Midbrain (tissue), 1 donor: ENCODE measurements at regions not wholly inside any gene's neighbourhood (a gene's known extent, or its start where the extent isn't known, plus 50 kb on each side); places are given as distances from the start of the nearest gene placed in this dataset.

Experiments
- DNase-seq: peaks from one replicate; lab custom pipeline; 2025; lab: John Stamatoyannopoulos, UW

DNA sequence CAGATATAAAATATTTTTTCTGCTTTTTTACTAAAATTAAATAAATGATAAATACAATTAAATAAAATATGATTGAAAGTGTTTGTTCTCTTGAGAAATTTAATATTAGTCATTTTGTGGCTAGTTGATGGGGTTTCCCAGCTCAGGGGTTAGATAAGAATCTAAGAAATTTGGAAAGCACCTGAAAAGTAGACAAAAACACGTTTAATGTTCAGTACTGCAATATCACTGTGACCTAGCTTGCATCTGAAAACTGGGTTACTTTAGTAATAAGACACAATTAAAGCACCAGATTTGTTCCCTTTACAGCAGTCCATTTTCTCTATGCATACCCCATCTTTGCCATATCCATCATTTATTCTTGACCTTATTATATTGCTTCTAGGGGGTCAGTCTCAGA is 1454.8 kb upstream of the SPRY2 start:
- no peak for DNase-seq

DNA sequence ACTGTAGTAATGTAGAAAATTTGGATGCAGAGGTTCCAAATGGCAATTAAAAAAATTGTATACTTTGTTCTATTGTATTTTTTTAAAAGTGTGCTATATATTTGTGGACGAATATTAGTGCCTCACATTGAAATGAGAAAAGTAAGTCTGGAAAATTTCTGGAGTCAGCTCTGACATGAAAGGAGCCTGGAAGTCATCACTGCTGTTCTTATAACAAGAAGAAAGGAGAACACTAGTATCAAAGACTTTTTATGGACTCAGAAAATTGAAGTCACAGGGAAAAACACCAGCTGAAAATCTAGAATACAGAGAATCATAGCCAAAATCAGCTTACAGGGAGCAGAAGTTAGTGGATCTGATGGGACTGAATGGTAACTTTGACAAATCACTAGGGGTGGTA is 1450.7 kb upstream of the SPRY2 start:
- DNase-seq, result no peak

DNA sequence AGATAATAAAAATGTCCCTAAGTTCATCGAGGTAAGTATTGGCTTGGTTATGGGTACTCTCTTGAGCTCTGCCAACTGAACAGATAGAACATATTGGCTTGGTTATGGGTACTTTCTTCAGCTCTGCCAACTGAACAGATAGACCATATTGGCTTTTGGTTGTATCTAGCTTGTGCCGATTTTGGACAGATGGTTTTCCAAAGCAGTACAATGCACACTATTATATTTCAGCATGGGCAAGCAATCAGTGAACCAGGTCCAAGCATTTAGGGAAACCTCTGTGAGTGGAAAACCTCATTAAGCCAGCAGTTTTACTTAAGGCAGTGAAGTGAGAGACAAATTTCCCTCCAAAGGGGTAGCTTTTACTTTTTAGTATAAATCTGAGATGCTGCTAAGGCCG is 1440.5 kb upstream of the SPRY2 start:
- DNase-seq, result no peak

DNA sequence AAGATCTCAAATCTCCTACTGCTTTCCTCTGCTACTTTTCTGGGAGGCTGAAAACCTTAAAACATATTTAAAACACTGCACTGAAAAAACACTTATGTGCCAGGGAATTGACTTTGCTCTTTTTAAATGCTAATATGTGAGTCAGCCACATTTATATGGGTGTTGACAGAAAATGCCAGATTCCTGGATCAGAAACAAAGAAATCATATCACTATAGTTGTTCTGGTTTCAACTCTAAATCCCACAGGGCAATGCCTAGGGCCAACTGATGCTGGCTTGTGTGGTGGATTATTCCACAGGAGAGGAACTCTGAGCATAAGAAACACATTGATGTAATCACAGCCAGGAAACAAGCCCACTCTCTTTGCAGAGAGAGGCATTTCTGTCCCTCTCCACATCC is 1439.0 kb upstream of the SPRY2 start:
- DNase-seq, result no peak

DNA sequence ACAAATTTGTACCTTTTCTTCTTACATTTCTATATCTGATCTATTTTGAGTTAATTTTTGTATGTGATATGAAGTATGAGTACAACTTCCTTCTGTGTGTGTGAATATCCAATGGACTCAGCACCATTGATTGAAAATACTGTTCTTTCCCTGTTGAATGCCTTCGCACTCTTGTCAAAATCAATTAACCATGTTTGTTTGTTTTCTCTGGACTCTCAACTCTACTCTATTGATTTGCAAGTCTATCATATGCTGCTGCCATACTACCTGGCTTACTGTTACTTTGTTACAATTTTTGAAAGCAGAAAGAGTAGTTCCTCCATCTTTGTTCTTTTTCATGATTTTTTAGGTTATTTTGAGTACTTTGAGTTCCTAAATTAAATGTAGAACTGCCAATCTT is 1437.4 kb upstream of the SPRY2 start:
- DNase-seq, result no peak

DNA sequence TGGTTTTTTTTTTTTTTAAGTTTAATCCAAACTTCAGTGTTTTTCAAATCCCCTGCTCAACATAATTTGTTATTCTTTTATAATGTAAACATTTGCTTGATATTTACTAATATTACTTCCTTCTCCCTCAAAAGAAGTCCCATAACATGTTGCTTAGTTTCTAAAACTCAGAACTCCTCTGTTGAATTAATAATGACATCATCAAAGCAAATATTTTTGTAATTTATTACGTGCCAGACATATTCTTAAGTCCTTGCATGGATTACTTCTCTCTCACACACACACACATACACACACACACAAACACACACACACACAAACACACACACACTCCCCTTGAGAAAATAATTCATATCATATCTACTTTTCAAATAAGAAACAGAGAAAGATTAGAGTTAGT is 1432.3 kb upstream of the SPRY2 start:
- DNase-seq, result no peak

DNA sequence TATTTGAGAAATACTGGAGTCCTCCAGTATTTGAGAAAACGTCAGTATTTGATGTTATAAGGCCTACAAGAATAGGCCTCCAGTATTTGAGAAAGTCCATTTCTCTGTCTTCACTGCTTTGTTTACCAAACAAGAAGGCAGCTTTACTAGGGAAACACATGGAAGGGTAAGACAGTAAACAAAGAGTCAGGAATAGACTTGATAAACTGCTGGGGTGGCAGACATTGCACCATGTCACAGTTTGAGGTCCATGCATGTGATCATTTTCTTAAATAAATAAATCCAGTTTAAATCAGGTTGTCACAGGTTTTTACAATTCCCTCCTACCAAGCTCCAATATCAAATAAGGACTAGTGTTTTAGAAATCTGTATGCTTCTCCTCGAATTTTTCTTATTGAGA is 1431.0 kb upstream of the SPRY2 start:
- no peak for DNase-seq

DNA sequence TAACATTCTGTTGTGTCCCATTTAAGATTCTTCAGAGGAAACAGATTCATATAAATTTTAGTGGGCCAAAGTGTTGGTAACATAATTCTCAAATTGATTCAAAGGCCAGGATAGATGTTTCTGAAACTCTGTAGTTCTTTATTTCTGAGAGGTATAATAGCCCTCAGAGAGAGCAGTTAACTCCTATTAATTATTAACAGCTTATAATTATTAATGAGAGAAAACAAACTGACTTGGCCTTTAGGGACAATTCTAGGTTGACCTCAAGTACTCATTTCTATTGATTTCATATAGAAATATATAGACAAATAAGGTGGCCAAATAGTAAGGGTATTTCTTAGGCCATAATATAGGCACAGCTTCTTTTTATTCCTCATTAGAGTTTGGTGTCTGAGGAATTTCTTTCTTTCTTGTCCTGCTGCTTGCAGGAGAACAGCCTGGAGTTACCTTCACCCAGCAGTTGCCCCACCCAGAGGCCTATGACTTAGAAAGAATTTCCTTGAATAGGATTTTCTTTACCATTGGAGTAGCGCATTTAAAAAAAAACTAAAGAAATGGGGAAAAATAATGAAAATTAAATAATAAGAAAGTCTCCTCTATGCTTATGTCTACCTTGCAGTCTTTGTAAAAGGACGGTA is 1430.1 kb upstream of the SPRY2 start:
- no peak for DNase-seq

DNA sequence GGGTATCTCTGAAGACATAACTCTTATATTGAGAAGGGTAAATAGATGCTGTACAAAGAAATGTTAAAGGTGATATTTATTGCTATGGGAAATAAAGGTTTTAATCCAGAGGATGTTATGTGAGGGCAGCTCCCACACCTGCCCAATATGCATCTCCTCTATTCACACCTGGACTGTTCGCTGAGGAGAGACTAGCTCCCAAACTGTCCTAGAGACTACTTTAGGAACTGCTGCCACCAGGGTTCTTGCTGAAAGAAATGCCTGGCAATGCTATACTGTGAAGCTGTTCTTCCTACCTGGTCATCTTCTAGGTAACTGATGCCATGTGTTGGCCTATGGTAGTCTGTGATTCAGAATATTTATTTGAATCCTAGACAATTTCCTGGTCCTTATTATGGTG is 1421.5 kb upstream of the SPRY2 start:
- DNase-seq, result no peak

DNA sequence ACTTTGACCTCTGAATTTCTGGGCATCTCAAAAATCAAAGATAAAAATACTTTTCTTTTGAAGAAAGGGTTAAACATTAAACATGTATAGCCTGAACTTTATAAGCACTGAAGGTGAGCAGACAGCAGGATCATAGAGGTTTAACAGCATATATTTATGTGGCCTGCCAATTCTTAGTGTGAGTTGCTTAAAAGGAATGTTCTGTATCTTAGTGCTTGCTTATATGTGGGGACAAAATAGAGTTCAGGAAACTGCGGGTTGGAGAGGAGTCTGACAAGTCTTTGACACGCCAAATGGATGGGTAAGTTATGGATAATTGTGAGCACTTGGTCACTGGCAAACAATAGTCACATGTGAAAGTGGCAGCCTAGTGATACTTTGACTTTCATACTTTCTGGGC is 1419.4 kb upstream of the SPRY2 start:
- DNase-seq, result no peak

DNA sequence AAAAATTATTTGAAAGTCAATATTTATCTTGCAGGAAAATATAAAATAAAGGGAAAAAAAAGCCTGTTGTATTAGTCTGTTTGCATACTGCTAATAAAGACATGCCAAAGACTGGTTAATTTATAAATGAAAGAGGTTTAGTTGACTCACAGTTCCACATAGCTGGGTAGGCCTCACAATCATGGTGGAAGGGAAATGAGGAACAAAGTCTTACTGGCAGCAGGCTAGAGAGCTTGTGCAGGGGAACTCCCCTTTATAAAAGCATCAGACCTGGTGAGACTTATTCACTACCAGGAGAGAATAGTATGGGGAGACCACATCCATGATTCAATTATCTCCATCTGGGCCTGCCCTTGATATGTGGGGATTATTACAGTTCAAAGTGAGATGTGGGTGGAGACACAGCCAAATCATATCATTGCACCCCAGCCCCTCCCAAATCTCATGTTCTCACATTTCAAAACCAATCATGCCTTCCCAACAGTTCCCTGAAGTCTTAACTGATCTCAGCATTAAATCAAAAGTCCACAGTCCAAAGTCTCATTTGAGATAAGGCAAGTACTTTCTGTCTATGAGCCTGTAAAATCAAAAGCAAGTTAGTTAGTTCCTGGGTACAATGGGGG is 1416.5 kb upstream of the SPRY2 start:
- DNase-seq, result no peak

DNA sequence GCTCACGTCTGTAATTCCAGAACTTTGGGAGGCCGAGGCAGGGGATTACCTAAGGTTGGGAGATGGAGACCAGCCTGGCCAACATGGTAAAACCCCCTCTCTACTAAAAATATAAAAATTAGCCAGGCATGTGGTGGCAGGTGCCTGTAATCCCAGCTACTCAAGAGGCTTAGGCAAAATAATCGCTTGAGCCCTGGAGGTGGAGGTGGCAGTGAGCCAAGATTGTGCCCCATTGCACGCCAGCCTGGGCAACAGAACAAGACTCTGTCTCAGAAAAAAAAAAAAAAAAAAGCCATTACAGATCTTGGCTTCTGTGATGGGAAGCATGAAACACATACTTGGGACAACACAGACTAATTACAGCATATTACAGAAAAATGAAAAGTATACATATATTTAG is 1404.5 kb upstream of the SPRY2 start:
- no peak for DNase-seq

DNA sequence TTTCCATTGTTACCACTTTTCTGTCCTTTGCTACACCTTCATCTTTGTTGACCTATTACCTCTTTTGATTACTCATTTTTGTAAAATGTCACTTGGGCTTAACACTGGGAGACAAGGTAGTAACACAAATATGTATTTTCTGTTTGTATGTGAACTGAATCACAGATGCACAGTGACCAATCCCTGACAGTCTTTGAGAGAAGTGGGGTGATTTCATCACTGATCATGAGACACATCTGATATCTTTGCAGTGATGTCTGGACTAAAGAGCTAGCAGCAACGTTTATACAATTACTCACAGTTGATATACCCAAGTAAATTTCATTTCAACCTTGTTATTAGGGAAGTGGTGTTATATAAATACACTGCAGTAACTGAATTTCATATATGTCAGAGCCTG is 1397.4 kb upstream of the SPRY2 start:
- DNase-seq, result no peak

DNA sequence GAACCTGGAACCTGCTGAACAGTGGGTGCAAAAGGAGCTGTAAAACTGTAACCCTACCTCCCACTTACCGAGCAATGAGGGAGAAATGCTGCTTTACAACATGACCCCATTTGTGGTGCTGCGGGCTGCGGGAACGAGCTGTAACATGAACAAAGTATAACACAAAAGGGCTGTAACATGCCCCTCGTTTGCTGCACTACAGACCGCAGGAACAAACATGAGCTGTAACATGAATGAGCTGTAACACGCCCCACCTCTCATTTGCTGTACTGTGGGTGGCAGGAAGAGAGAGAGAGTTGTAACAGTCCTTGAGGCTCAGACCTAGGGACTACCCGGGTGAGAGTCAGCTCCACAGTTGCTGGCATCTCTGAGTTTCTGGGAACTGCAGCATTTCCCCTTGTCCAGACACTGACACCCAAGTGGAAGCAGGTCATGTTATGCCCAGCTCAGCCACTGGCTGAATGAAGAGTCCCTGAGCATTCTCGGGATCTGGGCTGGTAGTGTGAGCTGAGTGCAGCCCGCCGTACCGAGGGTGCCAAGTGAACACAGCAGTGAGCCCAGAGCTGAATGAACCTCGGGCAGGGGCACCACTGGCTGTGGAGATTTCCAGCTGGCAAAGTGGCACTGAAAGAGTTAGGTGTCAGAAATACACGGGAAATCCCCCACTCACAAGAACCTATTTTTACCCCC is 1385.3 kb upstream of the SPRY2 start:
- DNase-seq, result no peak

DNA sequence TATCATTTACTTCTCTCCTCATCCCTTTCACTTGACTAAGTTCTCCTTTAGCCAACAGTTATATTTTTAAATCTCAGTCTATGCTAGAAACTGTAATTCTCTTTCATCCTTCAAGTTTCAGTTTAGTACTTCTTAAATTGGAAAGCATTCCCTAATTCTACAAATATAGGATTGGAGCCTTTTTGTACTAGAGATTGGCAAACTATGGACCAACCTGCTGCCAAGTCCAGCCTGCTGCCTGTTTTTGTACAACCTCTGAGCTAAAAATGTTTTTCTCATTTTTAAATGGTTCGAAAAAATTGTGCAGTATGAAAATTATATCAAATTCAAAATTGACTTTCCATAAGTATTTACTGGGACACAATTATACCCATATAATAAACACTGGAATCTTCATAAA is 1381.5 kb upstream of the SPRY2 start:
- no peak for DNase-seq

DNA sequence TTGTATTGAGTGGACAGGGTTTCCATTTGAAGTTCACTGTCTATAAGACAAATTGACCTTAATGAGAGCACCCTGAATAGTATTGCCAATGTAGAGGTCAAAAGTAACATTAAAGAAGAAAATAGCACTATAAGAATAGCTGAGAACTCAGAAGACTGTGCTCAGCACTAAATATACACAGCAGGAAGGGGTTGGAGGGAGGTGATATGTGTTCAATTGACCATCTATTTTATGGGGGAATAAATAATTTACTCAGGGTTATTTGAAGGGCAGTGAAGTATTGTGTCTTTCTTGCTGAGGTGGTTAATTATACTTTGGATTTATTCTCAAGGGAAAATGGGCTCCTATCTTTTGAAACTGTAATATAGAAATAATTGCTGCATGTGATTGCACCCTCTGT is 1380.5 kb upstream of the SPRY2 start:
- DNase-seq, result no peak

DNA sequence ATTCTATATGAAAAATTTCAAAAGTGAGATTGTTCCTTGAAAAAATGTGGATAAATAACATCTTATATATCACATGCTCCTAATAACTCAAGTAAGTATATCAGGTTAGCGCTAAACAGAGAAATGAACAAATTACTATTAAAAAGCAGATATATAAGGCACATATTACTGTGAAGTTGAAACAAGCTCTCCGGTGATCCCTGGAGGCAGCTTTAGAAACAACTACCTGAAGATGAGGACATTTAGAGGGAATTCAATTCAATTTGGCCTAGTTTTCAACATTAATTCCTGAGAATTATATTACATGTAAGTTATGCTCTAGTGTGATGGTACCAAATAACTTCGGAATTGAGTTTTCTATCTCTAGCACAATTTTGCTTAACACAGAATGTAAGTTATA is 1373.6 kb upstream of the SPRY2 start:
- no peak for DNase-seq

DNA sequence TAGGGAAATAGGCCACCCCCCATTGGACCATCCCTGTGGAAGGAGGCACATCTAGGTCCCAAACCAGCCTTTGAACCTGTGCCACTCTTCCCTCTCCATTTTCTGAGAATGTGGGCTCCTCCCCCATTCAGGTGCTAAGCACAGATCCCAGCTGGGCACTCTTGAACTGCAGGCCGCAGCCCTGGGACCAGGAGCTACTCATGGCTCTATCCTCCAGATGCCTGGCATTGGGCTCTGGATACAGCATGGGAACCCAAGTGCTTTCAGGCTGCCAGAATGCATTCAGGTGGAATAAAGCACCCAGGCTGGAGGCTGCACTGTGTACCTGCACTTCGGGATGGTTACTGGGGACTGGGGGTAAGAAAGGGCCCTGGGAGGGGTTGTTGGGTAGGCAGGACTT is 1372.3 kb upstream of the SPRY2 start:
- DNase-seq, result no peak

DNA sequence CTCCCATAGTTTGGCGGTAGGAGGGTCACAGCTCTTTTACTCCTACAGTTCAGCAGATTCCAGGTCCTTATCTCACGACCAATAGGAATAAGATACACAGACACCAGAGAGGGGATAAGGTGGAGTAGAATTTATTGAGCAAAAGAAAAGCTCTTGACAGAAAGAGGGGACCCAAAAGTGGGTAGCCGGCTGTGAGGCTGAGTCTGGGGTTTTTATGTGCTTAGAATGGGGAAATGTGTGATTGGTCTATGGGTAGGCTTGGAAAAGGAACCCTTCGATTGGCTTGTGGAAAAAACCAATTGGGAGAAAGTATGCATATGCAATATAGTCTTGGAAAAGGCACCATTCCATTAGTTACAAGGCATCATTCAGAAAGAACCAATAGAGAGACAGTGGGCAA is 1356.9 kb upstream of the SPRY2 start:
- DNase-seq, result no peak

DNA sequence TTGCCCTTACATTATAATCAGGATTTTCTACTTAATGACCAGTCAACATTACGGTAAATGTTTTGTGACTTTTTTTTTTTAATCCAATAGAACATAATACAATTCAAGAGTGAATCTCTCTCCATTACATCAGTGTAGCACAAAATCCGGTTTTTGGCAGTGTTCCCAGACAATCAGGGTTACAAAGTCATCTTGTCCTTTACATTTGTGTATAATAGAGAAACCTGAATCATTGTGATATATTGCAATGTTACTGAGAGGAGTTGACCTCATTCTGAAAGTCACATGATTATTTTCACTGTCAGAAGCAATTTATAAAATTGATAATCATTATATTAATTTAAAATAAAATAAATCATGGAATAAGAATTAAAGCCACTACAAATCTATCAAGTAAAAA is 1346.0 kb upstream of the SPRY2 start:
- DNase-seq, result peak; percentile 0

DNA sequence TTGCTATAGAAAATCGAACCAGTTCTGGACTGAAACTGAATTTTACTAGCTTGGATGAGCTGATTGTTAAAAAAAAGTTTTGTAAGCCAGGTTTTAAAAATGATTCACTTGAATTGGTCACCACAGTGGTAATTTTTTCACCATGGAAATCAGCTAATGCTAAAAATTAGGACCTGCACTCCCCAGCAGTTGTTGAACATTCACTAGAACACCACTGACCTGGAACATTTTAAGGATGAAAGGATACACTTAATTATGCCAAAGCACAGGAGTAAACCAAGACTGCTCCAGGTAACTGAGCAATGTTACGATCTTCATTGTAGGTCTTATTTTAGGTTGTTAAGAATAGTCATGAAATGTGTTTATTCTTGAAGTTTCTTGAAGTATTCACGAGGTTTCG is 1342.6 kb upstream of the SPRY2 start:
- DNase-seq, result no peak

DNA sequence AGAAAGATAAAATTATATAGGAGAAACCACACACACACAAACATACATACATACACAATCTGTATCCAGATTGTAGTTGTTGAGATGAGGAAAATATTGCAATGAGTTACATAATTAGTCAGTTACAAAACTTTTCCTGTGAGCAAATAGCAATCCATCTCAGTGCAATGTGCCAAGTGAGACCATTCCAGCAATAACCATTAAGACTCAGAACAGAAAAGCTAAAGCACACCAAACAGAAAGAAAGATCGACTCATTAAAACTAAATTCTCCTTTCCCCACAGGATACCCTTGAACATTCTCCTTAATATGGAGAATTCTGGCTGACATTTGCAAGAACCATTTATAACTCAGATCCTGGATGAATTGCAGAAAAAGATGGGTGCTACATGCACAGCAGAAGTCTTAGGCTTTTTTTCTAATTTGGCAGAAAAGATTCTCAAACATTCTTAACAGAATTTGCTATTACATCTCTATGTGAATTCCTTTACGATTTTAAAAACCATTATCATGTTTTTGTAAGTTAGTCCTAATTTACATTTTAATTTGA is 1341.2 kb upstream of the SPRY2 start:
- DNase-seq, result no peak

DNA sequence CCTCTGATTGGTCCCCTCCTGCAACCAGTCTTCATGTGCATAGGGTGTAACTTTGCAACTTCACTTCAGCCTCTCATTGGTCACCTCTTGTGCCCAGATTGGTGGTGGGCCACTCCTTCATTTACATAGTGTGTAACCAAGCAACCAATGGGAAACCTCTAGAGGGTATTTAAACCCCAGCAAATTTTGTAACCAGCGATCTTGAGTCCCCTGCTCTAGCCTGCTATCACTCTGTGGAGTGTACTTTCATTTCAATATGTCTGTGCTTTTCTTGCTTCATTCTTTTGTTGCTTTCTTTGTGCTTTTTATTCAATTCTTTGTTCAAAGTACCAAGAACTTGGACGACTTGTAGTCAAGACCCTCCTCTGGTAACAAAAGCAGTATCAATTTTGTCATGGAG is 1336.9 kb upstream of the SPRY2 start:
- no peak for DNase-seq

DNA sequence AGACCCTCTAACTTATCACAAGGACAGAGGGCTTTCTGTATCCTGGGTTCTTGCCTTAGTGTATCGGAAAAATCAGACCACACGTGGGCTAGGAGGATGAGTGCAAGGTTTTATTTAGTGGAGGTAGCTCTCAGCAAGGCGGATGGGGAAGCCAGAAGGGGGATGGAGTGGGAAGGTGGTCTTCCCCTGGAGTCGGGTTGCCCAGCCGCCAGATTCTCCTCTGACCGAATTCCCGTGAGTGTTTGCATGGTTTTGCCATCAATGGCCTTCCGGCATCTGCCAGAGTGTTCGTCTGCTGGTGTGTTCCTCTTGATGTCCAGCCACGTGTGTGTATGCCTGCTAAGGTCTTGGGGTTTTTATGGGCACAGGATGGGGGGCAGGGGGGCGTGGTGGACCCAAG is 1335.1 kb upstream of the SPRY2 start:
- no peak for DNase-seq
